Ovary (tissue), 3 donors: ENCODE measurements at regions not wholly inside any gene's neighbourhood (a gene's known extent, or its start where the extent isn't known, plus 50 kb on each side); places are given as distances from the start of the nearest gene placed in this dataset.

Source experiments
- CTCF ChIP-seq, 3 donors: fragments of 450-650 bp in 2 of 3; fragments of 200-600 bp in 1 of 3; IDR thresholded peaks; one replicate each; pipeline versions ENCODE4 v1.5.1 to v1.8.0; 2016 to 2022; ENCODE audit warnings: antibody characterized with exemption in 3 of 3, mild to moderate bottlenecking in 1 of 3
- EP300 ChIP-seq: sonication (generic); formaldehyde crosslinking; IDR thresholded peaks from one replicate; pipeline ENCODE4 v1.6.1; 2017; ENCODE audit warnings: antibody characterized with exemption
- POLR2A ChIP-seq: fragments of 450-650 bp; IDR thresholded peaks from one replicate; pipeline ENCODE4 v1.6.1; 2017; ENCODE audit warnings: antibody characterized with exemption, mild to moderate bottlenecking, moderate library complexity
- donor health status: DM: no; HTN: no; CAD: no.

- TF ChIP-seq CTCF (IDR thresholded peaks at IDR 0.05) = no peak
- TF ChIP-seq POLR2A = no peak
- TF ChIP-seq EP300 = no peak
Observed at GRCh38 chr4:12586242-12587006, 897.7 kb downstream of the RAB28 start.
